Sigmoid colon (tissue), 6 donors: ENCODE measurements at regions not wholly inside any gene's neighbourhood (a gene's known extent, or its start where the extent isn't known, plus 50 kb on each side); places are given as distances from the start of the nearest gene placed in this dataset.
A peak's percentile ranks its signal among the peaks of the same experiment; 100 is the strongest.
"Not testable (repeated sequence)": the region's sequence is repeated elsewhere in the genome, so short reads cannot be mapped to it uniquely, and the experiment has no call there.

Experiments
- DNase-seq: peaks from one replicate; pipeline ENCODE4 v3.0.0-alpha.2; 2019
- H3K27ac ChIP-seq, 4 donors: fragments of 200-600 bp; sonication (generic); one replicate each; pipeline ENCODE4 v1.5.1; 2016 to 2019; ENCODE audit warnings: mild to moderate bottlenecking in 1 of 4
- H3K27me3 ChIP-seq, 3 donors: fragments of 200-600 bp; sonication (generic); one replicate each; pipeline ENCODE4 v1.5.1; 2019; ENCODE audit warnings: mild to moderate bottlenecking in 1 of 3
- H3K36me3 ChIP-seq, 4 donors: fragments of 200-600 bp; sonication (generic); one replicate each; pipeline ENCODE4 v1.5.1; 2016 to 2019
- H3K4me1 ChIP-seq, 4 donors: fragments of 200-600 bp; sonication (generic); one replicate each; pipeline ENCODE4 v1.5.1; 2017 to 2019
- H3K4me3 ChIP-seq, 4 donors: fragments of 200-600 bp; sonication (generic); one replicate each; pipeline ENCODE4 v1.5.1; 2017 to 2019; ENCODE audit warnings: mild to moderate bottlenecking in 2 of 4, moderate library complexity in 1 of 4
- H3K9me3 ChIP-seq, 4 donors: fragments of 200-600 bp in 3 of 4; sonication (generic) in 3 of 4; one replicate each; pipeline versions ENCODE4 v1.5.1 to v1.6.1; 2013 to 2019
- EP300 ChIP-seq, 4 donors: sonication (generic); formaldehyde crosslinking; IDR thresholded peaks; one replicate each; pipeline ENCODE4 v1.6.1; 2017; ENCODE audit warnings: antibody characterized with exemption in 4 of 4
- POLR2A ChIP-seq, 2 donors: fragments of 450-650 bp; IDR thresholded peaks; one replicate each; pipeline ENCODE4 v1.6.1; 2016; ENCODE audit warnings: antibody characterized with exemption in 2 of 2, mild to moderate bottlenecking in 2 of 2, moderate library complexity in 2 of 2
- POLR2AphosphoS5 ChIP-seq, 4 donors: sonication (generic); formaldehyde crosslinking; IDR thresholded peaks; one replicate each; pipeline ENCODE4 v1.6.1; 2017; ENCODE audit warnings: antibody characterized with exemption in 4 of 4
- WGBS, 2 donors: extraction: QIAGEN DNeasy Blood & Tissue Kit; methylation state at CpG; one replicate each; pipeline ENCODE4 v1.1.7; 2013; 5-methylcytosine and 5-hydroxymethylcytosine counted together
- intact Hi-C: fragments of 100-400 bp; cut with DNase I; formaldehyde crosslinking; loops from one replicate; pipeline ENCODE4 v1.15.1; 2023
- TF ChIP-seq, protein P1 (sequence below), 4 experiments: fragments of 450-650 bp in 3 of 4; fragments of 200-600 bp in 1 of 4; IDR thresholded peaks; one replicate each; pipeline ENCODE4 v1.5.1; 2016 to 2019; ENCODE audit warnings: antibody characterized with exemption in 4 of 4, mild to moderate bottlenecking in 3 of 4, moderate library complexity in 2 of 4
- donor health status: healthy with polysubstance abuse.
- donor health status: healthy.

DNA sequence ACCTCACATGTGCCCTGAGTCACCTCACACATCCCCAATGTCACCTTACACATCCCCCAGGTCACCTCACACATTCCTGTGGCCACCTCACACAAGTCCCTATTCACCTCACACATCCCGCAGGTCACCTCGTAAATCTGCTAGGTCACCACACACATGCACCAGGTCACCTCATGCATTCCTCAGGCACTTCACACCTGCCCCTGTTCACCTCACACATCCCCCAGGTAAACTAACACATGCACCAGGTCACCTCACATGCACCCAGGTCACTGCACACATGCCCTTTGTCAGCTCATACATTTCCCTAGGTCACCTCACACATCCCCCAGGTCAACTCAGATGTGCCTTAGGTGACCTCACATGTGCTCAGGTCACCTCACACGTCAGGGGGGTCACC lies 639.8 kb downstream of the TMEM121 start:
- intact Hi-C loops: no loop called here
- Histone ChIP-seq H3K4me3 (no peak overlapping the region), H3K9me3 (no peaks in the 10 kb centered on the region), H3K27me3 (peaks cover 0 to 29% (median 7%) of the 10 kb centered on the region in 3 donors), H3K27ac (no peak overlapping the region), H3K4me1 (no peaks in the 10 kb centered on the region), H3K36me3 (no peaks in the 10 kb centered on the region)
- no peak for DNase-seq
- TF ChIP-seq, protein P1, sequence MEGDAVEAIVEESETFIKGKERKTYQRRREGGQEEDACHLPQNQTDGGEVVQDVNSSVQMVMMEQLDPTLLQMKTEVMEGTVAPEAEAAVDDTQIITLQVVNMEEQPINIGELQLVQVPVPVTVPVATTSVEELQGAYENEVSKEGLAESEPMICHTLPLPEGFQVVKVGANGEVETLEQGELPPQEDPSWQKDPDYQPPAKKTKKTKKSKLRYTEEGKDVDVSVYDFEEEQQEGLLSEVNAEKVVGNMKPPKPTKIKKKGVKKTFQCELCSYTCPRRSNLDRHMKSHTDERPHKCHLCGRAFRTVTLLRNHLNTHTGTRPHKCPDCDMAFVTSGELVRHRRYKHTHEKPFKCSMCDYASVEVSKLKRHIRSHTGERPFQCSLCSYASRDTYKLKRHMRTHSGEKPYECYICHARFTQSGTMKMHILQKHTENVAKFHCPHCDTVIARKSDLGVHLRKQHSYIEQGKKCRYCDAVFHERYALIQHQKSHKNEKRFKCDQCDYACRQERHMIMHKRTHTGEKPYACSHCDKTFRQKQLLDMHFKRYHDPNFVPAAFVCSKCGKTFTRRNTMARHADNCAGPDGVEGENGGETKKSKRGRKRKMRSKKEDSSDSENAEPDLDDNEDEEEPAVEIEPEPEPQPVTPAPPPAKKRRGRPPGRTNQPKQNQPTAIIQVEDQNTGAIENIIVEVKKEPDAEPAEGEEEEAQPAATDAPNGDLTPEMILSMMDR (IDR thresholded peaks at IDR 0.05): no peak
- TF ChIP-seq EP300 (IDR thresholded peaks at IDR 0.05) (no peak), POLR2A (IDR thresholded peaks at IDR 0.05) (no peak), POLR2AphosphoS5 (IDR thresholded peaks at IDR 0.05) (no peak)
- WGBS, 2 donors: 65 to 76% methylated on average over 3 of the region's 3 CpGs

DNA sequence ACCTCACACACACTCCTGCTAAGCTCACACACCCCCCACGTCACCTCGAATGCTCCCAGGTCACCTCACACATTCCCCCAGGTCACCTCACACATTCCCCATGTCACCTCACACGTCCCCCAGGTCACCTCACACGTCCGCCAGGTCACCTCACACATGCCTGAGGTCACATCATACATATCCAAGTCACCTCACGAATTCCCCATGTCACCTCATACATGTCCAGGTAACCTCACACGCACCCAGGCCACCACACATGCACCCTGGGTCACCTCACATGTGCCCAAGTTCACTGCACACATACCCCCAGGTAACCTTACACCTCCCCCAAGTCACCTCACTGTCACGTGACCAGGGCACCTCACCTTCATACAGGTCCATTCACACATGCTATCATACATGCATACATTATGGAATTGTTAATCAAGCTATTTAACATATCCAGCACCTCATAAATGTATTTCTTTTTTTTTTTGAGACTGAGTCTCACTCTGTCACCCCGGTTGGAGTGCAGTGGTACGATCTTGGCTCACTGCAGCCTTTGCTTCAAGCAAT lies 640.3 kb downstream of the TMEM121 start:
- Histone ChIP-seq H3K4me1 (no peaks in the 10 kb centered on the region), H3K4me3 (no peak overlapping the region), H3K27ac (no peak overlapping the region), H3K27me3 (peaks cover 0 to 29% (median 7%) of the 10 kb centered on the region in 3 donors), H3K9me3 (no peaks in the 10 kb centered on the region), H3K36me3 (no peaks in the 10 kb centered on the region)
- intact Hi-C loops: no loop called here
- WGBS, 2 donors: 59 to 60% methylated on average over 10 of the region's 10 CpGs
- TF ChIP-seq POLR2A (IDR thresholded peaks at IDR 0.05): no peak
- DNase-seq: no peak

DNA sequence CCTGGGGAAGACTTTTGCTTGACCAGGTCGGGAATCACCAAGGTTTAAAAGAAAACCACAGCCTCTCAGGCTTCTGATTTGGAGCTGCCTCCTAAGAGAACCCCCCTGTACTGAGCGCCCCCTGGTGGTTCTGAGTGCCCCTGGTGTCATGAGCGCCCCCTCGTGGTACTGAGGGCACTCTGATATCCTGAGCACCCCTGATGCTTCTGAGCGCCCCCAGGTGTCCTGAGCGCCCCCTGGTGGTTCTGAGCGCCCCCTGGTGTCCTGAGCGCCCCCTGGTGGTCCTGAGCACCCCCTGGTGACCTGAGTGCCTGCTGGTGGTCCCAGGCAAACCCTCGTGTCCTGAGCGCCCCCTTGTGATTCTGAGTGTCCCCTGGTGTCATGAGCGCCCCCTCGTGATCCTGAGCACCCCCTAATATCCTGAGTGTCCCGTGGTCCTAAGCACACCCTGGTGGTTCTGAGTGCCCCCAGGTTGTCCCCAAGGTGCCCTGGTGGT lies 643.8 kb downstream of the TMEM121 start:
- peaks cover 0 to 23% (median 7%) of the 10 kb centered on the region in 3 donors for H3K27me3 ChIP-seq
- TF ChIP-seq, protein P1 (IDR thresholded peaks at IDR 0.05): peak in 1 of 4 experiments; percentile 10
- DNase-seq, H3K4me1 ChIP-seq, intact Hi-C loops, H3K36me3 ChIP-seq, H3K4me3 ChIP-seq, H3K9me3 ChIP-seq, H3K27ac ChIP-seq: not testable (repeated sequence)
- 58 to 64% methylated on average over 13 of the region's 13 CpGs for WGBS, 2 donors

DNA sequence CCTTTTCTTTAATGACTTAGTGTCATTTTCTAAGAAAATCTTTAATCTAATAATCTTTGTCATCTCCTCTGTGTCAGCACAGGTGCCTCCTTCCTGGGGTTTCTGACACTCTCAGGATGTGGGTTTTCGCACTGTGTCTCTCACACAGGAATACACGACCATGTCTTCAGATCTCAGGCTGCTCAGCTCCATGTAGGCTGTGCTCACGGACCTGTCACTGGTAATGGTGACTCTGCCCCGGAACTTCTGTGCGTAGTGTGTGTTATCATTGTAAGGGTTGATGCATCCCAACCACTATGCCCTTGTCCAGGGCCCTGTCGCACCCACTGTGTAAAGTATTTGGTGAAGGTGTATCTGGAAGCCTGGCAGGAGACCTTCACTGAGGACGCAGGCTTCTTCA lies 647.8 kb downstream of the TMEM121 start:
- 36 to 53% methylated on average over 7 of the region's 7 CpGs for WGBS, 2 donors
- no peak overlapping the region for H3K4me3 ChIP-seq
- H3K36me3 ChIP-seq: no peaks in the 10 kb centered on the region
- no peaks in the 10 kb centered on the region for H3K9me3 ChIP-seq
- H3K27ac ChIP-seq: no peak overlapping the region
- TF ChIP-seq POLR2A (IDR thresholded peaks at IDR 0.05): no peak
- no peak for TF ChIP-seq POLR2AphosphoS5 (IDR thresholded peaks at IDR 0.05)
- no peak for TF ChIP-seq EP300 (IDR thresholded peaks at IDR 0.05)
- TF ChIP-seq, protein P1 (IDR thresholded peaks at IDR 0.05): no peak
- no peak for DNase-seq
- H3K27me3 ChIP-seq: peaks cover 0 to 3% (median 0%) of the 10 kb centered on the region in 3 donors
- intact Hi-C loops: no loop called here
- no peaks in the 10 kb centered on the region for H3K4me1 ChIP-seq

DNA sequence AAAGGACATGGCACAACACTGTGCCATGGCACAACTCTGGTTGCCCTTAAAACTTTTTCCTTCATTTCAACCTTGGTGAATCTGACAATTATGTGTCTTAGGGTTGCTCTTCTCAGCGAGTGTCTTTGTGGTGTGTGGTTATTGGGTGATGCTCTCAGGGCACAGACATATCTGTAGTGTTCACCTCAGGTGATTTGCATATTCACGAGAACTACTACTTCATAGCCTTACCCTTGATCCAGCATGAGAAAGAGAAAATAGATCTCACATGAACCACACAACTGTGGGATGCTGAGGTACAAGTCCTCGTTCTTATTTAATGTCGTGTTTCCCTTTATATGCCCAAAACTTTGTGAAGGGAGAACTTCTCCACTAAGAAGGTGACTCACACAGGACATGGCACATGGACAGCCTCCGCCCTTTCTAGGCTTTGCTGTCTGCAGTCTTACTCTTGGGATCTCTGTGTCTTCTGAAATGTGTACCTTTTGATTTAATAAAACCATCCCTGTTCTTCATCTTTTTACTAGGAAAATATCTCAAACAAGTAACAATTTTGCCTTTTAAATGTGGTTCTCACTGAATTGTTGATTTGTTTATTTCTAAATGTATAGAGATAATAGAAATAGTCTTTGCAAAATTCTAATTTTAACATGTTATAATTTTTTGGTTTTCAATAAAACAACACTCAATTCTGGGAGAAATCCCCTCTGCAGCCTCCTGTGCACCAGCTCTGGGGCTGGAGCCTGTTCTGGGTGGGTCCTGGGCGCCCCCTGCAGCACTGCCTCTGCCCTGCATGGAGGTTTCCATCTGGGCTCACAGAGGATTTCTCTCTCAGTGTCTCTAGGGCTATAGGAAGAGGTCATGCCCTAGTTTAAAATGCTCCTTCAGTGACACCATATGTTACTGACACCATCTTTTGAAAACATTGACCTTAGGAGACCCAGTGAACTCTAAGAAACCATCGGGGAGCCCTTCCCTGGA lies 651.2 kb downstream of the TMEM121 start:
- H3K27me3 ChIP-seq: peaks cover 0 to 10% (median 0%) of the 10 kb centered on the region in 3 donors
- H3K27ac ChIP-seq, H3K4me3 ChIP-seq, H3K9me3 ChIP-seq, DNase-seq, intact Hi-C loops, H3K4me1 ChIP-seq, H3K36me3 ChIP-seq: not testable (repeated sequence)
- WGBS, 2 donors: 41 to 48% methylated on average over 7 of the region's 7 CpGs
